ENCODE measurements at regions not wholly inside any gene's neighbourhood (a gene's known extent, or its start where the extent isn't known, plus 50 kb on each side); places are given as distances from the start of the nearest gene placed in this dataset.
"Not testable (repeated sequence)": the region's sequence is repeated elsewhere in the genome, so short reads cannot be mapped to it uniquely, and the experiment has no call there.

DNA sequence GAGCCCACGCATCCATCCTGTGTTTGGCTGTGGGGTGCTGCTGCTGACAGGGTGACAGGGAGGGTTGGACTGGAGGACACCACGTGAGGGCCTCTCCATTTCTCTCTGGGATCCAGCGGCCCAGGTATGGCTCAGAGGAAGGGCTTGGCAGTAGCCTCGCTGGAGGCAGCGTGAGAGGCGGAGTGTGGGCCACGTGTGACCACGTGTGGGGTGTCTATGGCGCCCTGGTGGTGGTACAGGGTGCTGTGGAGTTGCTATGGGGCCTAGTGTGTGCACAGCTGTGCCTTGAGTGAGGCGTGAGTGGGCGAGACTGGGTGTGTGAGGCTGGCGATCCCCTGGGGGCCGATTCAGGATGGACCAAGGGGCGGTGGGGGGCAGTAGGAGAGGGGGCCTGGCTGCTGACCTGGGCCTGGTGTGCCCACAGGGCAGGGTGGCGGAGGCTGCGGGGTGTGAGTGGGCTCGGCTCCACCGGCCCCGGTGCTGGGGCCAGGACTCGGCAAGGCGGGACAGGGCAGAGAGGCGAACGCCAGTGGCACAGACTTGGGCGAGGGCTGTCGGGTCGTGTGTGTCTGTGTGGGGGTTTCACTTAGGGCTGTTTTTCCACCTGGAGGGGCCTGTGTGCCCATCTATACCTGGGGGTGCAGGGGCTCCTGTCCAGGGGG, 72.7 kb downstream of the TMEM121 start:
- not testable (repeated sequence) for TF ChIP-seq POLR2A, POLR2AphosphoS5, TAF1, SPI1 (IDR thresholded peaks at IDR 0.05; ENCODE audit: low read depth, low read length)
